Cardiac muscle cell (in vitro differentiated cells and primary cell): ENCODE measurements at regions not wholly inside any gene's neighbourhood (a gene's known extent, or its start where the extent isn't known, plus 50 kb on each side); places are given as distances from the start of the nearest gene placed in this dataset.

Experiments used
- DNase-seq, 2 donors: peaks; one replicate each; pipeline versions ENCODE4 v3.0.0 to v3.0.0-alpha.2; 2010 to 2017; ENCODE audit warnings: low read depth in 1 of 2, low spot score in 1 of 2
- H3K27ac ChIP-seq: fragments of 200-600 bp; sonication (generic); 2 replicates; pipeline ENCODE4 v1.5.1; 2016
- H3K27me3 ChIP-seq: fragments of 200-600 bp; sonication (generic); 2 replicates; pipeline ENCODE4 v1.6.0; 2016; ENCODE audit warnings: control low read depth
- H3K36me3 ChIP-seq: fragments of 200-600 bp; sonication (generic); 2 replicates; pipeline ENCODE4 v1.5.1; 2016; ENCODE audit warnings: control low read depth
- H3K4me1 ChIP-seq: fragments of 200-600 bp; sonication (generic); 2 replicates; pipeline ENCODE4 v1.8.1; 2017; ENCODE audit warnings: low read depth, mild to moderate bottlenecking, mixed run types
- H3K4me3 ChIP-seq: fragments of 200-600 bp; sonication (generic); 2 replicates; pipeline ENCODE4 v1.5.1; 2016; ENCODE audit warnings: mild to moderate bottlenecking
- H3K9me3 ChIP-seq: fragments of 200-600 bp; sonication (generic); 2 replicates; pipeline ENCODE4 v1.5.1; 2017; ENCODE audit warnings: low read depth, mild to moderate bottlenecking, control low read depth
- CTCF ChIP-seq: IDR thresholded peaks from 2 replicates; pipeline ENCODE4 v1.5.1; 2012; ENCODE audit warnings: low read depth, mild to moderate bottlenecking, low read length

- H3K36me3 ChIP-seq = no peaks in the 10 kb centered on the region
- H3K4me1 ChIP-seq = no peaks in the 10 kb centered on the region
- H3K9me3 ChIP-seq = no peaks in the 10 kb centered on the region
- H3K4me3 ChIP-seq = no peak overlapping the region
- TF ChIP-seq CTCF = no peak
- H3K27me3 ChIP-seq = no peaks in the 10 kb centered on the region
- no peak for DNase-seq
- H3K27ac ChIP-seq = no peak overlapping the region
These were observed 49.9 kb upstream of the LRPAP1 start for GRCh38 chr4:3582091-3582475.
